Upper lobe of left lung (tissue), 6 donors: ENCODE measurements at regions not wholly inside any gene's neighbourhood (a gene's known extent, or its start where the extent isn't known, plus 50 kb on each side); places are given as distances from the start of the nearest gene placed in this dataset.
A peak's percentile ranks its signal among the peaks of the same experiment; 100 is the strongest.

Source experiments
- ATAC-seq, 2 donors: fragments of 200-7000 bp; cut with Tn5 transposase; one replicate each; pipeline ENCODE4 v1.9.1; 2022; ENCODE audit warnings: mild to moderate bottlenecking in 2 of 2, moderate library complexity in 2 of 2; ENCODE audit not compliant: low FRiP score in 2 of 2
- DNase-seq, 2 donors: peaks; one replicate each; pipeline ENCODE4 v3.0.0-alpha.2; 2019 to 2020
- H3K27ac ChIP-seq, 4 donors: fragments of 200-600 bp; sonication (generic); one replicate each; pipeline ENCODE4 v1.5.1; 2016 to 2019
- H3K27me3 ChIP-seq, 4 donors: fragments of 200-600 bp; sonication (generic); one replicate each; pipeline ENCODE4 v1.5.1; 2017 to 2019
- H3K36me3 ChIP-seq, 4 donors: fragments of 200-600 bp; sonication (generic); one replicate each; pipeline ENCODE4 v1.5.1; 2016 to 2019
- H3K4me1 ChIP-seq, 4 donors: fragments of 200-600 bp; sonication (generic); one replicate each; pipeline ENCODE4 v1.5.1; 2018 to 2019
- H3K4me3 ChIP-seq, 4 donors: fragments of 200-600 bp; sonication (generic); one replicate each; pipeline ENCODE4 v1.5.1; 2017 to 2019; ENCODE audit warnings: mild to moderate bottlenecking in 2 of 4, moderate library complexity in 1 of 4
- H3K9me3 ChIP-seq, 4 donors: fragments of 200-600 bp; sonication (generic); one replicate each; pipeline ENCODE4 v1.5.1; 2018 to 2019
- EP300 ChIP-seq, 4 donors: sonication (generic); formaldehyde crosslinking; IDR thresholded peaks; one replicate each; pipeline ENCODE4 v1.5.1; 2017; ENCODE audit warnings: antibody characterized with exemption in 4 of 4, control low read depth in 2 of 4
- POLR2A ChIP-seq, 4 donors: fragments of 450-650 bp; IDR thresholded peaks; one replicate each; pipeline ENCODE4 v1.5.1; 2016 to 2017; ENCODE audit warnings: antibody characterized with exemption in 4 of 4, mild to moderate bottlenecking in 2 of 4
- POLR2AphosphoS5 ChIP-seq, 2 donors: sonication (generic); formaldehyde crosslinking; IDR thresholded peaks; one replicate each; pipeline ENCODE4 v1.5.1; 2017; ENCODE audit warnings: antibody characterized with exemption in 2 of 2
- WGBS, 2 donors: methylation state at CpG; one replicate each; pipeline ENCODE4 v1.1.5; 2017 to 2018; 5-methylcytosine and 5-hydroxymethylcytosine counted together
- TF ChIP-seq, protein P1 (sequence below), 6 experiments: fragments of 450-650 bp in 4 of 6; fragments of 200-600 bp in 2 of 6; sonication (generic) in 2 of 6; IDR thresholded peaks; one replicate each; pipeline ENCODE4 v1.5.1; 2016 to 2019; ENCODE audit warnings: antibody characterized with exemption in 6 of 6
- donor health status: DM: no; HTN: no; CAD: no; lungs with moderate emphysema.
- donor health status: DM: no; HTN: yes; CAD: no; lungs with severe emphysema.

DNA sequence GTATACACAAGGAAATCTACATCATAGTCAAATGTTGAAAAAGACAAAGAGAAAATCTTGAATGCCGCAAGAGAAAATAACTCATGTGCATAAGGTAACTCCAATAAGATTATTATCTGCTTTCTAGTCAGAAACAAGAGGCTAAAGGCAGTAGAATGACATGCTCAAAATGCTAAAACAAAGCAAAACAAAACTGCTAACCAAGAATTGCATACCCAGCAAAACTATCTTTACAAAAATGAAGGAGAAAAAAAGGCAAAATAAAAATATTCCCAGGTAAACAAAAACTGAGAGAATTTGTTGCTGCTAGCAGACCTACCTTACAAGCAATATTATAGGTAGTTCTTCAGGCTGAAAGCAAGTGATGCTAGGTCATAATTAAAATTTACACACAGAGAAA is 76.4 kb upstream of the TMEM158 start:
- TF ChIP-seq, protein P1, sequence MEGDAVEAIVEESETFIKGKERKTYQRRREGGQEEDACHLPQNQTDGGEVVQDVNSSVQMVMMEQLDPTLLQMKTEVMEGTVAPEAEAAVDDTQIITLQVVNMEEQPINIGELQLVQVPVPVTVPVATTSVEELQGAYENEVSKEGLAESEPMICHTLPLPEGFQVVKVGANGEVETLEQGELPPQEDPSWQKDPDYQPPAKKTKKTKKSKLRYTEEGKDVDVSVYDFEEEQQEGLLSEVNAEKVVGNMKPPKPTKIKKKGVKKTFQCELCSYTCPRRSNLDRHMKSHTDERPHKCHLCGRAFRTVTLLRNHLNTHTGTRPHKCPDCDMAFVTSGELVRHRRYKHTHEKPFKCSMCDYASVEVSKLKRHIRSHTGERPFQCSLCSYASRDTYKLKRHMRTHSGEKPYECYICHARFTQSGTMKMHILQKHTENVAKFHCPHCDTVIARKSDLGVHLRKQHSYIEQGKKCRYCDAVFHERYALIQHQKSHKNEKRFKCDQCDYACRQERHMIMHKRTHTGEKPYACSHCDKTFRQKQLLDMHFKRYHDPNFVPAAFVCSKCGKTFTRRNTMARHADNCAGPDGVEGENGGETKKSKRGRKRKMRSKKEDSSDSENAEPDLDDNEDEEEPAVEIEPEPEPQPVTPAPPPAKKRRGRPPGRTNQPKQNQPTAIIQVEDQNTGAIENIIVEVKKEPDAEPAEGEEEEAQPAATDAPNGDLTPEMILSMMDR (IDR thresholded peaks at IDR 0.05), result no peak
- no peak for TF ChIP-seq EP300 (IDR thresholded peaks at IDR 0.05)
- TF ChIP-seq POLR2AphosphoS5 (IDR thresholded peaks at IDR 0.05), result no peak
- no peak for TF ChIP-seq POLR2A (IDR thresholded peaks at IDR 0.05)
- no peaks in the 10 kb centered on the region for H3K36me3 ChIP-seq
- 92 to 97% methylated on average over 1 of the region's 1 CpG for WGBS, 2 donors

DNA sequence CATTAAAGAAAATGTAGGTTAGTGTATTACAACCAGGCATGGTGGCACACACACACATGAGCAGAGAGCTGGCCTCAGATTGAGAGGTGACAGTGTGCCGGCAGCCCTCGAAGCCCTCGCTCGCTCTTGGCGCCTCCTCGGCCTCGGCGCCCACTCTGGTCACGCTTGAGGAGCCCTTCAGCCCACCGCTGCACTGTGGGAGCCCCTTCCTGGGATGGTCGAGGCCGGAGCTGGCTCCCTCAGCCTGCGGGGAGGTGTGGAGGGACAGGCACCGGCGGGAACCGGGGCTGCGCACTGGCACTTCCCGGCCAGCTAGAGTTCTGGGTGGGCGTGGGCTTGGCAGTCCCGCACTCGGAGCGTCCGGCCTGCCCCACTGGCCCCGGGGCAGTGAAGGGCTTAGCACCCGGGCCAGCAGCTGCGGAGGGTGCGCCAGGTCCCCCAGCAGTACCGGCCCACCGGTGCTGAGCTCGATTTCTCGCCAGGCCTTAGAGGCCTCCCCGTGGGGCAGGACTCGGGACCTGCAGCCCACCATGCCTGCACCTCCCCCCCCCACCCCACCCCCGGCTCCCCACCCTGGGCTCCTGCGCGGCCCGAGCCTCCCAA is 80.4 kb upstream of the TMEM158 start:
- Histone ChIP-seq H3K36me3 (no peaks in the 10 kb centered on the region), H3K9me3 (peaks cover 7 to 9% (median 8%) of the 10 kb centered on the region in 4 donors), H3K27ac (no peak overlapping the region), H3K4me1 (no peaks in the 10 kb centered on the region), H3K27me3 (no peaks in the 10 kb centered on the region), H3K4me3 (no peak overlapping the region)
- WGBS, 2 donors, result 96 to 100% methylated on average over 5 to 27 of the region's 37 CpGs
- ATAC-seq (peak in 1 of 2 donors; percentile 10), DNase-seq (peak in 1 of 2 donors; percentile 81)
- TF ChIP-seq POLR2AphosphoS5 (IDR thresholded peaks at IDR 0.05) (no peak), POLR2A (IDR thresholded peaks at IDR 0.05) (no peak), EP300 (IDR thresholded peaks at IDR 0.05) (no peak)
- TF ChIP-seq, protein P1 (IDR thresholded peaks at IDR 0.05), result no peak

More for the DNA sequence above, 76.4 kb upstream of the TMEM158 start:
- H3K4me3 ChIP-seq, result no peak overlapping the region
- ATAC-seq (no peak), DNase-seq (no peak)
- no peaks in the 10 kb centered on the region for H3K27me3 ChIP-seq
- H3K27ac ChIP-seq, result no peak overlapping the region
- peaks cover 7 to 12% (median 8%) of the 10 kb centered on the region in 4 donors for H3K9me3 ChIP-seq
- H3K4me1 ChIP-seq, result no peaks in the 10 kb centered on the region

DNA sequence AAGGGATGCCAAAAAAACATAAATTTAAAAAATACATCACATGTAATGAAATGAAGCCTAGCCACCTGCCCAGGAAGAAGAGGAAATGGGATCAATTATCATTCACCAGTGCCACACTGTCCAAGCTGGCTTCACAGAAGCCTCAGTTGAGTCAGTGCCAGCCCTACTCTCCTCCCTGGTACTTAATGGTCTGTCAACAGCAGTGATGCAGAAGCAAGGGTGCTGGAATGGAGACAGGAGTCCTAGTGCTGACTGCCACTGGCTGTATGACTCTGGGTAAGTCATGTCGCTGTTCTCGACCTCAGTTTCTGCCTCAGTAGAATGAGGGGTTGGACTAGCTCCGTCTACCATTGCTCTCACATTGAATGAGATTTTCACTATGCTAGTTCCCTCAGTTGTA is 78.5 kb upstream of the LARS2 start:
- Histone ChIP-seq H3K4me3 (no peak overlapping the region), H3K36me3 (no peaks in the 10 kb centered on the region), H3K27me3 (no peaks in the 10 kb centered on the region), H3K27ac (no peak overlapping the region), H3K4me1 (no peaks in the 10 kb centered on the region), H3K9me3 (no peaks in the 10 kb centered on the region)
- no peak for DNase-seq
- no peak for TF ChIP-seq POLR2AphosphoS5 (IDR thresholded peaks at IDR 0.05)
- TF ChIP-seq, protein P1 (IDR thresholded peaks at IDR 0.05), result no peak
- TF ChIP-seq POLR2A (IDR thresholded peaks at IDR 0.05), result no peak
- TF ChIP-seq EP300 (IDR thresholded peaks at IDR 0.05), result no peak
- 87 to 89% methylated on average over 3 of the region's 3 CpGs for WGBS, 2 donors
- peak in 1 of 2 donors; percentile 37 for ATAC-seq

DNA sequence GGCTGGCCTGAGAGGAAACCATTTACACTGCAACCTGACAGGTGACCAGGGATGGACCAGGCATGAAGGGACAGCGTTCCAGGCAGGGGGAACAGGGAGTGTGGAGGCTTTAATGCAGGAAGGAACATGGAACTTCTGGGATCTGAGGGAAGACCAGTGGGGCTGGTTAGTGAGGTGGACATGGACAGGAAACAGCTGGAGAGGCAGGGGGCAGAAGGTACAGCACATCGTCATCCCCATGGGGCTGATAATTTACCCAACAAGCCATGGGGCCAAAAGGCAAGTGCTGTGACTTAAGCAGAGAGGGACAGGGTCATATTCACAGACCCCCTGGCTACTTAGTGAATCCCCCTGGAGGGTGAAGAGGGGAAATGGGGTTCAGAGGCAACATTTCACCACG is 77.0 kb upstream of the LARS2 start:
- TF ChIP-seq POLR2A (IDR thresholded peaks at IDR 0.05), result no peak
- TF ChIP-seq POLR2AphosphoS5 (IDR thresholded peaks at IDR 0.05), result no peak
- TF ChIP-seq EP300 (IDR thresholded peaks at IDR 0.05), result no peak
- TF ChIP-seq, protein P1 (IDR thresholded peaks at IDR 0.05), result no peak
- no peak overlapping the region for H3K4me3 ChIP-seq
- no peaks in the 10 kb centered on the region for H3K36me3 ChIP-seq
- WGBS, 2 donors, result 30 to 40% methylated on average over 3 of the region's 3 CpGs
- H3K27ac ChIP-seq, result no peak overlapping the region
- DNase-seq, result no peak
- H3K4me1 ChIP-seq, result no peaks in the 10 kb centered on the region
- H3K9me3 ChIP-seq, result no peaks in the 10 kb centered on the region
- no peaks in the 10 kb centered on the region for H3K27me3 ChIP-seq
- no peak for ATAC-seq
